Activated CD4-positive, alpha-beta T cell treated with anti-CD3 and anti-CD28 coated beads, Interleukin-2, Interleukin-4, amounts not matched to agents 100 ng/mL and 50 ng/mL, durations not matched to agents 16 hours and 8 hours (primary cell): ENCODE measurements at regions not wholly inside any gene's neighbourhood (a gene's known extent, or its start where the extent isn't known, plus 50 kb on each side); places are given as distances from the start of the nearest gene placed in this dataset.

Experiments
- DNase-seq: peaks from one replicate; pipeline ENCODE4 v3.0.0-alpha.2; 2020; ENCODE audit warnings: low spot score

GRCh38 chr16:86683441-86684194 lies 105.3 kb downstream of the FOXL1 start:
- no peak for DNase-seq

GRCh38 chr16:86685076-86685475 lies 106.7 kb downstream of the FOXL1 start:
- no peak for DNase-seq

GRCh38 chr16:86690970-86691369 lies 112.6 kb downstream of the FOXL1 start:
- no peak for DNase-seq

GRCh38 chr16:86692426-86692825 lies 114.1 kb downstream of the FOXL1 start:
- DNase-seq: no peak

- no peak for DNase-seq
These were observed 114.7 kb downstream of the FOXL1 start for GRCh38 chr16:86693033-86693432.

- DNase-seq: no peak
These were observed 119.4 kb downstream of the FOXL1 start for GRCh38 chr16:86697715-86698114.

- DNase-seq: no peak
These were observed 121.9 kb downstream of the FOXL1 start for GRCh38 chr16:86700046-86700945.

- DNase-seq: no peak
These were observed 123.1 kb downstream of the FOXL1 start for GRCh38 chr16:86701286-86701975.

- DNase-seq: no peak
These were observed 124.7 kb downstream of the FOXL1 start for GRCh38 chr16:86702824-86703588.

- no peak for DNase-seq
These were observed 126.2 kb downstream of the FOXL1 start for GRCh38 chr16:86704516-86704915.

- no peak for DNase-seq
These were observed 128.4 kb downstream of the FOXL1 start for GRCh38 chr16:86706726-86707125.

GRCh38 chr16:86707171-86707570 lies 128.8 kb downstream of the FOXL1 start:
- DNase-seq: no peak

GRCh38 chr16:86707581-86707980 lies 129.2 kb downstream of the FOXL1 start:
- DNase-seq: no peak

GRCh38 chr16:86708431-86708830 lies 130.1 kb downstream of the FOXL1 start:
- DNase-seq: no peak

- no peak for DNase-seq
These were observed 130.8 kb downstream of the FOXL1 start for GRCh38 chr16:86709103-86709502.

GRCh38 chr16:86709902-86710601 lies 131.7 kb downstream of the FOXL1 start:
- DNase-seq: no peak

GRCh38 chr16:86710602-86710950 lies 132.2 kb downstream of the FOXL1 start:
- no peak for DNase-seq

- DNase-seq: no peak
These were observed 134.0 kb downstream of the FOXL1 start for GRCh38 chr16:86712158-86713009.

- no peak for DNase-seq
These were observed 134.8 kb downstream of the FOXL1 start for GRCh38 chr16:86713021-86713631.

- no peak for DNase-seq
These were observed 135.8 kb downstream of the FOXL1 start for GRCh38 chr16:86714166-86714565.
